ENCODE measurements at regions not wholly inside any gene's neighbourhood (a gene's known extent, or its start where the extent isn't known, plus 50 kb on each side); places are given as distances from the start of the nearest gene placed in this dataset.

GRCh38 chr12:38961012-38961411 is 55.6 kb upstream of the CPNE8 start:
- TF ChIP-seq EZH2 (IDR thresholded peaks at IDR 0.05; ENCODE audit: insufficient read depth, poor library complexity, severe bottlenecking) (no peak), EZH2phosphoT487 (IDR thresholded peaks at IDR 0.05; ENCODE audit: insufficient read depth, low read depth) (no peak)
